ENCODE measurements at regions not wholly inside any gene's neighbourhood (a gene's known extent, or its start where the extent isn't known, plus 50 kb on each side); places are given as distances from the start of the nearest gene placed in this dataset.
A peak's percentile ranks its signal among the peaks of the same experiment; 100 is the strongest.

DNA sequence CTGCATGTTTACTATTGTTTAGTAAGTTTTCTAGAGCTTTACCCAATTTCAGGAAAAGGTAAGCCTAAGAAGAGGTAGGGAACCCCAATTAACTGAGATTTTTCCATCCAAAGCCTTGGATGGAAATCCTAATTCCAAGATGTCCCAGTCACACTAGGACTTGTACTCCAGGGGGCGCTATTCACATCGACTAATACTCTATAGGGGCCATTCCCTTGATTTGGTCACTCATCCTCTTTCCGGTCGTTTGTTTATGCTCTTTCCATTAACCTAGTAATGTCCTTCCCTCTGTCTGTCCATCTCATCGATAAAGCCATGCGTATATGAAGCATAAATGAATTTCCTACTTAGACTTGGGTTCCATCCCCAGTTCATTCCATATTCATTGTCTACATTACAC lies 80.8 kb upstream of the FUCA2 start:
- DNase-seq, result peak; percentile 33

DNA sequence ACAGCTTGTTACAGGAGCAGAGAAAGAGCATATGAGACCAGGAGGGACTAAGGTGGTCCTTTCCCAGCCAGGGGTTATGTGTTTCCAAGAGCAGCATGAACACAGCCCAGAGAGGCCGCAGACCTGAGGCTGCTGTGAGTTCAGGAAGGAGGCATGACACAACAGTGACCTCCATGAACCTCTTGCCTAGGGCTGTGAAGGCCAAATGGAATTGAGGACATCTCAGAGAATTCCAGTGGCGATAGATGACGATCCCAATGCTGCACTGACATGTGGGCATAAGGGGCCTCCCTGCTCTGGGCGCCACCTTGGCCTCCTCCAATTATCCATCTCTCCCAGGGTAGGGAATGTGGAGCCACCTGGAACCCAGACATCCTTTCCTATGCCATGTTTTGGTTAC lies 79.9 kb upstream of the FUCA2 start:
- DNase-seq, result no peak

DNA sequence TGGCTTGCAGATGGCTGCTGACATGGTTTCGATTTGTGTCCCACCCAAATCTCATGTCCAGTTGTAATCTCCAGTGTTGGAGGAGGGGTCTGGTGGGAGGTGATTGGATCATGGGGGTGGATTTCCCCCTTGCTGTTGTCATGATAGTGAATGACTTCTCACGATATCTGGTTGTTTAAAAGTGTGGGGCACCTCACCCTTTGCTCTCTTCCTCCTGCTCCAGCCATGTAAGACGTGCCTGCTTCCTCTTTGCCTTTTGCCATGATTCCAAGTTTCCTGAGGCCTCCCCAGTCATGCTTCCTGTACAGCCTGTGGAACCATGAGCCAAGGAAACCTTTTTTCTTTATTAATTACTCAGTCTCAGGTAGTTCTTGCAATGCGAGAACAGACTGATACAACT lies 77.6 kb upstream of the FUCA2 start:
- DNase-seq, result no peak

DNA sequence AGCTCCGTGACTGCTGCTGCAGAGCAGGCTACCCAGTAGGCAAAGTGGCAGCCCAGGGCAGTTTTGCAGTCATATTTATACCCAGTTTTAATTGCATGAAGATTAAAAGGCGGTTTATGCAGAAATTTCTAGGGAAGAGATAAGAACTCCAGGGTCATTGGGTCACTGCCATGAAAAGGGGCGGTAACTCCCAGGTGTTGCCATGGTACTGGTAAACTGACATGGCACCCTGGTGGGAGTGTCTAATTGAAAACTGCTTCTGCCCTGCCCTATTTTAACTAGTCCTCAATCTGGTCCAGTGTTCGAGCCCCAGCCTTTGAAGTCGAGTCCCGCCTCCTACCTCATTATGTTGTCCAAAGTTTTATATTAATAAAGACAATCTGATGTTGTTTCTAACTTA lies 75.0 kb upstream of the FUCA2 start:
- no peak for DNase-seq

DNA sequence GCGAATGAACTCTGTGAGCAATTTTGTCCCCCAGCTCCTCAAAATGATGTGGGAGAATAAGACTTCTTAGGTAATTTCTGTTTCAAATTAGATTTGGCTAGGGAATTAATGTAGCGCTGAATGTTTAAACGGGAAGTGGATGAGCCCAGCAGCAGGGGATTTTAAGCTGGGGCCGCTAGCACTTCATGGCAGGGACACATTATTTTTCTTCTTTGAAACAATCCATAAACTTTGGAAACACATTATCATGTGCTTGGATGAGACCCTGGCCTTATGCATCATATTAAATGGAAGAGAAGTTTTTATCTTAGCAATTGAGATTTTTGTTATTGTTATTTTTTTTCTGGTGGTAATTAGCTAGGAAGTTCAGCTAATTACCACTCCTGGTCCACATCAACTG lies 74.2 kb upstream of the FUCA2 start:
- DNase-seq, result no peak

DNA sequence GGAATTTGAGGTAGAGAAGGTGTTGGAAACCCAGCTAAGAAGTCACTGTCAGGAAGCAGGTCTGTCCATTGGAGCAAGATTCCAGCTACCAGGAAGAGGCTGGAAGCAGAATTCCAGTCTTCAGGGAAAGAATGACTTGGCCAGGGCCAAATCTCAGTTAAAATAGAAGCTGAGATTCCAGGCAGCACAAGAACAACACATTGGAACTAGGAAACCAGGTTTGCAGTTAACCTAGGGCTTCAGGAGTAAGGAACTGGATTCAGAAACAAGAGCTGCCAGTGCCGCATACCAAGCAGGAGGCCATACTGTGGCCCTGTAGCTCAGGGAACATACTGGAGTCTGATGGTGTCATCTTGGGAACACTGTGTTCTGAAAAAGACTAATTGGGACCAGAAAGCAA lies 73.7 kb upstream of the FUCA2 start:
- no peak for DNase-seq

DNA sequence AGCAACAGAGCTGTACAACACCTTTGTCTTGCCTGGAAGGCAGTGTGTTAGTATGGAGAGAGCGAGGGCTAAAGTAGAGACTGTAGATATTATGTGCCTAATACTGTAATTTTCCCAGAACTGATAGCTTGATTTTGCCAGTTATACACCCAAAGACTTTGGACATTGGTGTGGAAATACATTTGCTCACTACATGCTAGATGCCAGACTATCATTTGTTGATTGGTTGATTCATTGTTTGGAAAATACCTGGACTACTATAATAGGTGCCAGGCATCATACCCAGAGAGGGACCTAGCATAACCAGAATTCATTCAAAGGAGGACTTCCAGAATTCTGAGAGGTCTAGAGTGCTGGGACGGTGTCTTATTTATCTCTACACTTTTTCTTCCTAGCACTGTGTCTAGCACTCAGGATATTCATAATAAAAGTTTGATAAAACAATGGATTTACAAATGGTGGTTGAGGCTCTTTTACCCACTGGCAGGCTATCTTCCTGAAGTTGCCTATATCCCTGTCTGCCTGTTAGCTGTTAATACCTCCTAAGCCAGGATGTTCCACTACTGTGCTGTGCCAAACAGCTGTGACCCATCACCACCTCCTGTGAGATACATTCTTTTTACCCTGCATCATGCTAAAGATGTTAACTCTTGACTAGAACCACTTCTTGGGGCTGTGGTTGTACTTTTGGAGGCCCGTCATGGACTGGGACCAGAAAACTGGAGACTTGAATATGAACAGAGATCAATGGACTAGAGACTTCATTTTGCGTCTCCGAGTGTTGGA lies 72.2 kb upstream of the FUCA2 start:
- DNase-seq, result no peak

DNA sequence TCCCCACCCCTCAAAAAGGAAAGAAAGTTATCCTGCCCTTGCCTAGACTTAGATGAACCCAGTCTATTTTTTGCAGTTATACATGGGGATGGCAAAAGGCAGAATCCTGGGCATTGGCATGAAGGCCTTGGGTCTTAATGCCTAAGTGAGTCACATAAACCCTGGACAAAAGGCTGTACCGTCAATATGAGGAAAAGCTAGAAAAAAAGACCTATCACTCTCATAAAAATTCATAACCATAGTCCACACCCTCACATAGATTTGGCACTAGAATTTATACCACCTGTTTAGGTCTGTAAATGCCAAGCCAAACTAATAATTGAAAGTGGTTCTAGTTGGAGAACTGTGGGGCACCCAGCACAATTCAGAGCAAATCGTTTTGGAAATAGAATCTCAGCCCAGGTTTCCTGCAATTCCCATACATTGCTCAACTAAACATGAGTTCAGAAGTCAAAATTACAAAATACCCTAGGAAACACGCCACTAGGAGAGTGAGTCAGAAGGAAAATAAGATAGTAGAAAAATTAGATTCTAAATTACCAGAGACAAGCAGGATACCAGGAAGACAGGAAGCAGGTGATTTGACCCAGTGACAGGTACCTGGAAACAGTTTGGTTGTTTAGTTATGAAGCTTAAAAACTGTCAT lies 70.4 kb upstream of the FUCA2 start:
- DNase-seq, result no peak

DNA sequence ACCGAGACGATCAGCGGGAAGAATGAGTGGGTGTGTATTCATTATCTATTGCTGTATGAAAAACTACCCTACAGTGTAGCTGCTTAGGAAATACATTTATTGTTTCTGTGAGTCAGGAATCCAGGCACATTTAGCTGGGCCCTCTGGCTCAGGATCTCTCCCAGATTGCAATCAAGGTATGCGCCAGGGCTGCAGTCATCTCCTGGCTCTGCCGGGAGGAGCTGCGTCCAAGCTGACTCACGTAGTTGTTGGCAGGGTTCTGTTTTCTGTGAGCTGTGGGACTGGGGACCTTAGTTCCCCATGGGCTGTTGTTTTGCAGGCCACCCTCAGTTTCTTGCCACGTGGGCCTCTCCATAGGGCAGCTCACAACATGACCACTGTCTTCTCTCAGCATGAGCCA lies 68.2 kb upstream of the FUCA2 start:
- DNase-seq, result peak; percentile 31

DNA sequence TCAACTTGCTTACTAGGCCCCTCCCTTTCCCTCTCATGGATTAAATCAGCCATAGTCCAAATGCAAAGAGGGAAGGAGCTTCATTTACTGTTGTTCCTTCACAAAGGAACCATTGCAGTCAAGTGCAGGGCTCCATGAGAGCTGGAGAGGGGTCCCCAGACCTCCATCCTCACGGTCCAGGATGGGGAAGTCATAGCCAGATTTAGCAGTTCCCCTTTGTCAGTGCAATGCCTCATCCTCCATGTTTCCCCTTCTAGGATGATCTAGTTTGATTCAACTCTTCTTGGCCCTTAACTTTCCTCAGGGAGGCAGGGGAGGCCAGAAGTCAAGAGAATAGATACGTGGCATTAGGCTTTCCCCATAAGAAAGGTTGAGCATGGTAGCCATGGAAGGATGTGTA lies 66.5 kb upstream of the FUCA2 start:
- no peak for DNase-seq

DNA sequence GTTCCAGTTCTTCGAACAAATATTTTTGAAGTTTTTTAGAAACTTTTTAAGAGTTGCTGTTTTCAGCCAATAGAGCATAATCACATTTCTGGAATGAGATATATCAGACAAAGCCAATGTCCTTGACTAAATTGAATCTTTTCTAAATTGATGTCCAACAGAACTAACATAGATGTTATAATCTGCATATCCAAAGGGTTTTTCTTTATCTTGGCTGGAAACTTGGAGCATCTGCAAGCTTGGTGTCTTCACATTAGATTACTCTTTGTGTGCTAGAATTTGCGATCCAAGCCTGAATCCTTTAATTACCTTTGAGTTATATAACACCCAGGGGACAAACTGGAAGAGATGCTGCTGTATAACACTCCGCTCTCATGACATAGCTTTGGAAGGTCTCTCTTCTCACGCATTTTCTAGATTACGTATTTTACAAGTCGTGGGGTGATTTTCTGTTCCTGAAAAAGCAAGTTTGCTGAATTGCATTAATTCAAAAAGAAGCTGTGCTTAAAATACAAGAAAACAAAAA lies 64.4 kb upstream of the FUCA2 start:
- DNase-seq, result no peak

DNA sequence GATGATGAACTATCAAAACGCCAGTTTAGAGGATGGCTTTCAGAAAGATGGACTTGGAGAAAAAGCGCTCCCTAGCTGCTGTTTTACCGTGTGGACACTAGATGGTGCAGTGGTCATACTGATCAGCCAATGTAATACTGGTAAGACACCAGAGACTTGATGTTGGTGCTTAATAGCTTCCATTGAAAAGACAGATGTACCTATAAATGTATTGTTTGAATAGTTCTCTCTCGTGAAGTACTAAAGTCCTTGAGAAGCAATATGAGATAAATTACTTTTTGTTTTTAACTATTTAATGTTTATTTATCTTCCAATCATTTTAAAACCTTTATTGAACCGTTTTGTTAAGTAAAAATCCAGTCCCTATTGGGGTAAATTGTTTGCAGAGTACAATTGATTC lies 63.9 kb upstream of the FUCA2 start:
- DNase-seq, result peak; percentile 51

DNA sequence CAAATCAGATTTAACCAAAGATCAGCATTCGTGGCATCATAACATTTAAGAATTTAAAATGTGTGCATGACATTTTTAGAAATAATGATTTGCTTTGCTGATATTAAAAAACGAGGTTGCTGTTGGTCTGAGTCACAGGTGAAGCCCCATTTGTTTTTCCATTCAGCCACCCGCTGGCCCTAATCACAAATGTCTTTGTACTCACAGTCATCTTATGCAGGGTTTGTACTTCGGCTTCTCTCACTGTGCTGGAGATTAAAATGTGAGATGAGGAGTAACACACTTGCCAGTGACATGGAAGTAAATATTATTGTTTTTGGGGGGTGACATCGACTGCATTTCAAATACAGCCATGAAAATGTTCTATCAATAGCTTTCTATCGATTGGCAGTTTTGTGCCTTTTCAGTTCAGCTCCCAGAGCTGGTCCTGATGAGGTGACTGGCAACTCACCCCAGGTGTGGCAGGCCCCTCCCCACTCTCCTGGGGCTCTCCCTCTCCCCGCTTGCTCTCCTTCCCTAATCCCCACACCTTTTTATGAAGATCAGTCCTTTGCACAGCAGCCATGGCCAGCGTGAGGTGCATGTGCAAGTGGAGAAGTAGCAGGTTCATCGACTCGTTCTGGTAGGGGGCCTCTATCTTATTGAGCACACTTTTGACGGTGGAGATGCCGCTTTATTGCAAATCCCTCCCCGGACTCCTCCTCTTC lies 58.8 kb upstream of the FUCA2 start:
- DNase-seq, result no peak

DNA sequence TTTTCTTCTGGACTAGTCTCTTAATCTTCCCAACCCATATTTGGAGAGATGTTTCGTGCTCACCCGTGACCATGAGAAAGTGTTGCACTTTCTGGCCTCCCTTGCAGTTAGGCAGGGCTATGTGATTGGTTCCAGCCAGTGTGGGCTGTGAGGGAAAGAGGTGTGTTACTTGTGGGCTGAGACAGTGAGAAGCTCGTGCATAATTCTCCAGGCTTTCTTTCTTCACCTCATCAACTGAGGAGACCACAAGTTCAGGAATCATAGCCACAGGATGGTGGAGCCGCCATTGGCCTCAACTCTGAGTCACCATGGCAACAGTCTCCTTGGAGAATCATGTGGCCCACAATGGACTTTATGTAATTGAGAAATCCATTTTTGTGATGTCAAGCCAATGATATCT lies 57.5 kb upstream of the FUCA2 start:
- DNase-seq, result no peak

DNA sequence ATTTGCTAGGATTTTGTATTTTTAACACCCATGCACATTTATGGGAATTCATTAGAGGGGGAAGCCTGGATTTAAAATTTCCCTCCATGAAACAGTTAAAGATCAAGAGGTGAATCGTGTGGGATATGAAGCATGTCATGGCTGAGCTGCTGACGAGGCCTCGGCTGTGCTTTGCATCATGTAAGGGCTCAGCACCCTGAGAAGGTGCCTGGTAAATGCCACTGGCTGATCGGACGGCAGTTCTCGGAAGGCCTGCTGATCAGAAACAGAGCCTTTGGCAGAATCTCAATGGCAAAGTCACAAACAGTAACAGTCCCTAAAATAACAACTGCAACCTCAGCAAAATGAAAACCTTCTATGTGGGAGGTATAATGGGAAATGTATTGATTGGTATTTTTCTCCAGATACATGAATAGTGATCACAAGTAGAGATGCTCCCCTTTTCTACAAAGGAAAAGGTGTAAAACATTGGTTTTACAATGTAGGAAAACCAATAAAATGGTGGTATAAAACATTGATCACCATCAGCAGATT lies 53.0 kb upstream of the FUCA2 start:
- no peak for DNase-seq

DNA sequence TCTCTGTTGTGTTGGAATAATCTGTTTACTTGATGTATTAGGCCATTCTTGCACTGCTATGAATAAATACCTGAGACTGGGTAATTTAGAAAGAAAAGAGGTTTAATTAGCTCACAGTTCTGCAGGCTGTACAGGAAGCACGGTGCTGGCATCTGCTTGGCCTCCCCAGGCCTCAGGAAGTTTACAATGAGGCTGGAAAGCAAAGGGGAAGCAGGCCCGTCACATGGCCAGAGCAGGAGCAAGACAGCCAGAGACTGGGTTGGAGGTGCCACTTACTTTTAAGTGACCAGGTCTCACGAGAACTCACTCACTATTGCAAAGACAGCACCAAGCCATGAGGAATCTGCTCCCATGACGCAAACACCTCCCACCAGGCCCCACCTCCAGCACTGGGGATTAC lies 50.6 kb upstream of the FUCA2 start:
- no peak for DNase-seq

Measured in 8988T (cell line).